WI38 (cell line): ENCODE measurements at regions not wholly inside any gene's neighbourhood (a gene's known extent, or its start where the extent isn't known, plus 50 kb on each side); places are given as distances from the start of the nearest gene placed in this dataset.

Experiments used
- H3K4me3 ChIP-seq: 2 replicates; pipeline ENCODE4 v1.5.1; 2011; ENCODE audit warnings: low read depth, mild to moderate bottlenecking, control low read depth, low read length
- CTCF ChIP-seq: IDR thresholded peaks from 2 replicates; pipeline ENCODE4 v1.5.1; 2012; ENCODE audit warnings: low read depth, mild to moderate bottlenecking, control low read depth, low read length

GRCh38 chr5:109944461-109944860 is 254.7 kb downstream of the MAN2A1 start:
- TF ChIP-seq CTCF, result no peak
- H3K4me3 ChIP-seq, result no peak overlapping the region

- no peak for TF ChIP-seq CTCF
- H3K4me3 ChIP-seq, result no peak overlapping the region
These were observed 255.5 kb downstream of the MAN2A1 start for GRCh38 chr5:109945097-109945678.

GRCh38 chr5:109945723-109946480 is 256.2 kb downstream of the MAN2A1 start:
- no peak overlapping the region for H3K4me3 ChIP-seq
- TF ChIP-seq CTCF, result no peak

GRCh38 chr5:109946610-109947009 is 256.9 kb downstream of the MAN2A1 start:
- no peak overlapping the region for H3K4me3 ChIP-seq

GRCh38 chr5:109947667-109948066 is 257.9 kb downstream of the MAN2A1 start:
- no peak for TF ChIP-seq CTCF
- no peak overlapping the region for H3K4me3 ChIP-seq

More at GRCh38 chr5:109946610-109947009, 256.9 kb downstream of the MAN2A1 start:
- no peak for TF ChIP-seq CTCF

- H3K4me3 ChIP-seq, result no peak overlapping the region
- TF ChIP-seq CTCF, result no peak
These were observed 260.9 kb downstream of the MAN2A1 start for GRCh38 chr5:109950634-109951033.

GRCh38 chr5:109951348-109951747 is 261.6 kb downstream of the MAN2A1 start:
- no peak for TF ChIP-seq CTCF
- no peak overlapping the region for H3K4me3 ChIP-seq
